GM19099 (cell line): ENCODE measurements at regions not wholly inside any gene's neighbourhood (a gene's known extent, or its start where the extent isn't known, plus 50 kb on each side); places are given as distances from the start of the nearest gene placed in this dataset.
A peak's percentile ranks its signal among the peaks of the same experiment; 100 is the strongest.

ENCODE experiments used
- POLR2A ChIP-seq: IDR thresholded peaks from 3 replicates; pipeline ENCODE4 v1.6.1; 2011; ENCODE audit warnings: low read depth; ENCODE audit not compliant: insufficient read length; ENCODE audit errors: extremely low read depth

DNA sequence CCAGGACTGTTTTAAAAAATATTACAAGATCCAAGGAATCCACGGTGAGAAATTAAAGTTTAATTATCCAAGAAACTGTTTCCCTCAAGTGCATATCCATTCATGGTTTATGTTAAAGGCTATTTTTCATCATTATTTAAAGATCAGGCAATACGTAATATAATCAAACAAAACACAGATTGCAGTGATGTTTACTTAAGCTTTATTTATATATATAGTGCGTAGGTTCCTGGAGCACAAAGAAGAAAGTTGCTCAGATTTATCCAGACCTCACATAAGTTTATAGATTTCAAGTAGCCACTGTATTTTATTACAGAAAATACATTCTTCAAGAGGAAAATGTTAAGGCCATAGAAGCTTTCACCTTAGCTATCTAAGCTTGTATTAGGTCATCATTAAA lies 210.0 kb upstream of the KLF14 start:
- no peak for TF ChIP-seq POLR2A

DNA sequence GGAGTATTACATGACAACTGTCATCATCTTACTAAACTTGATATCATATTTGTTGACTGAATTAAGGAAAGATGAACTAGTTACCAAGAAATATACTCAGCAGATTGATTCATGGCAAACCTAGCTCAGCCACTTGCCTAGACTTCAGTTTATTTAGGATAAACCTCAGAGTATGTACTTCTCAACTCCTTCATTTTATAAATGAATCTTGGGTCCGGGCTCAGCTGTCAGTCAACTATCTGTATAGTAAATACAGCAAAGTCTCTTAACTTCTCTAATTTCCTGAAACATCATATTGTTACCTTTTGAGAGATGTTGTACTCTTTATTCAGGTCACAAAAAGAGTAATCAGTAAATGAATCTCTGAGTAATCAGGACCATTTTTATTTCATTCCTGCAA lies 211.0 kb upstream of the KLF14 start:
- no peak for TF ChIP-seq POLR2A

DNA sequence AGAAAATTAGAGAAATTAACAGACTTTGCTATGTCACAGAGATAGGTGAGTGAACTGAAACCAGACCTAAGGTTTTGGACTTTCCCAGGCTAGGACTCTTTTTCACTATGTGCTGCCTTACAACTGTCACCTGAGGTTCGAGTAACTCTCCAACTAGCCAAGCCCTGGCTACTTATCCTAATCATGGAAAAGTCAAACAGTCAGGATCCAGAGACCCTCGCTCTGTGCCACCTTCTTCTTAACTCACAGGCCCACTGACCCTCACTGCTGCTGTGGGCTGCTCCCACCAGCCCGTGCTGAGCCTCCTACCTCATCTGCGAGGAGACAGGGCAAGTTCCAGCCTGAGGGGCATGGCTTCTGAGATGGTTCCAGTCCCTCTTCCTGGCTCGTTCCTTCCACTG lies 211.4 kb upstream of the KLF14 start:
- no peak for TF ChIP-seq POLR2A

DNA sequence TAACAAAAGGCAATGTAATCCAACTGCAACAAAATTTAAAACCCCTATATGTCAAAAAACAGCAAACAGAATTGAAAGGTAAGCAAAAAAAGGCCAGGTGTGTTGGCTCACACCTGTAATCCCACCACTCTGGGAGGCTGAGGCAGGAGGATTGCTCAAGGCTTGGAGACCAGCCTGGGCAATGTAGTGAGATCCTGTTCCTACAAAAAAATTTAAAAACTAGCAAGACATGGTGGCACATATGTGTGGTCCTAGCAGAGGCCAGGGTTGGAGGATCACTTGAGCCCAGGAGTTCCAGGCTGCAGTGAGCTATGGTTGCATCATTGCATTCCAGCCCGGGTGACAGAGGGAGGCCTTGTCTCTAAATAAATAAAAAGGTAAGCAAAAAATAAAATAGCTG lies 212.1 kb upstream of the KLF14 start:
- no peak for TF ChIP-seq POLR2A

DNA sequence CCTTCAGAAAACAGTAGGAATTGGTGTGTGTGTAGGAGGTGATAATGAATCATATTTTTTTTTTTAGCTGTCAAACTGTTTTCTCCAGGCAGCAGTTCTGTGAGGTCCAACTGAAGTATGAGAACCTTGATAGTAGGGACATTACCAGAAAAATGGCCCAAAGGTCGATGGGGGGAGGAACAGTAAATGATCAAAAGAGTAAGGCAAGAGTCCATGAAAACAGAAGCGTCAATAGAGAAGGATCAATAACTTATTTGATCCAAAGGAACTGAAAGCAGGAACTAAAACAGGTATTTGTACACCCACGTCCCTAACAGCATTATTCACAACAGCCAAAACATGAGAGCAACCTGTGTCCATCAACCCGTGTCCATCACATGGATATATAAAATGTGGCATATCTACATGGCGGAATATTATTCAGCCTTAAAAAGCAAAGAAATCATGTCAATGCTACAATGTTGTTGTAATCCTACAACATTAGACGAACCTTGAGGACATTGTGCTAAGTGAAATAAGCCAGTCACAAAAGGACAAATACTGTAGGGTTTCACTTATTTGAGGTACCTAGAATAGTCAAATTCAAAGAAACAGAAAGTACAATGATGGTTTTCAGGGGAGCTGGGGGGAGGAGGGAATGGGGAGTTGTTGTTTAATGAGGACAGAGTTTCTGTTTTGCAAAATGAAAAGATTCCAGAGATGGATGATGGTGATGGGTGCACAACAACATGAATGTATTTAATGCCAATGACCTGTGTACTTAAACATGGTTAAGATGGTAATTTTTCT lies 214.0 kb upstream of the KLF14 start:
- TF ChIP-seq POLR2A: no peak

DNA sequence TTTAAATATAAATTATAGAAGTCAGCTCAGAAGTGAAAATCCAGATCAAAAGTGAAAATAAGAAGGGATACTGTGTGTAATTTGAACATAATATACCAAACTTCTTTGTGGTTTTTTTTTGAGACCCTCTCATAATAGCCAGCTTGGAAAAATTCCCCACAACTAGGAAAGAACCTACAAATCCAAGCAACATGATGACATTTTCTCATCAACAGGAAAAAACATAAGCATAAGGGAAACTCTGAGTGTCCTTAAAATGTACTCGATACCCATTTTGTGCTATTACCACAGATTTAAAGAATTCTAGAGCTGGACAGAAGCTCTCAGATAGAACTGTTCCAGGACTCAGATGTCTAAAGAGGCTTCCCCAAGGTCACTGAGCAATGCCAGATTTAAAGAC lies 214.8 kb upstream of the KLF14 start:
- TF ChIP-seq POLR2A: no peak

DNA sequence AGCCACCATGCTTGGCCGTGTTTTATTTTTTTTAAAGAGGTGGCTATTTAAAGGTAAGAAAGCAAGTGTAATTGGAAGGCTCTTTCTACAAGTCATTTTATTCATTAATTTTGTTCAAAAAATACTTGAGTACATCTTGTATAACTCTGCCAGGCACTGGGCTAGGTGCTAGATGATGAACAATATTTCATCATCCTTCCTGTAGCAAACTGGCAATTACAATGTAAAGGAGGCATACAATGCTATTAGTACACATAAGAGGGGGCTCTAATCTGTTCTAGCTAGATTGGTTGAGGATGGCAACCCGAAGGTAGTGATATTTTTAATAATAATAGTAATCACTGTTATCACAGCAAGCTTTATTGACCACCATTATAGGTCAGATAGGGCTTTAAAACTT lies 215.5 kb upstream of the KLF14 start:
- no peak for TF ChIP-seq POLR2A

DNA sequence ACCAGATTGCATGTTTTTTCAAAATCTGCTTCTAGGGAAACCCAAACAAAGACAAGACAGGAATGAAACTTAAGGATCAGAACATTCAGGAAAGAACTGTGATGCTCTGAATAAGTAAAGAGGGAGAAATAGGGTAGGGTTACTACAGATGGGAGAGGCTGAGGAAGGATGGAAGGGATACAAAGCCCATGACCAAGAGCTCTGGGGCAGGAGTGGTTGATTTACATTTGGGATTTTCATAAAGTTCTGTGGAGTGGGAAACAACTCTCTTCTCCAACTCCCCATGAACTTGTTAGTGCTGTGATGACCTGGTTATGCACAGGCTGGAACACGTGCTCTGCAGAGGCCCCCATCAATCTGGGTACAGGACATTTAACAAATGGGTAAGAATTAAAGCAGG lies 216.0 kb upstream of the KLF14 start:
- no peak for TF ChIP-seq POLR2A

DNA sequence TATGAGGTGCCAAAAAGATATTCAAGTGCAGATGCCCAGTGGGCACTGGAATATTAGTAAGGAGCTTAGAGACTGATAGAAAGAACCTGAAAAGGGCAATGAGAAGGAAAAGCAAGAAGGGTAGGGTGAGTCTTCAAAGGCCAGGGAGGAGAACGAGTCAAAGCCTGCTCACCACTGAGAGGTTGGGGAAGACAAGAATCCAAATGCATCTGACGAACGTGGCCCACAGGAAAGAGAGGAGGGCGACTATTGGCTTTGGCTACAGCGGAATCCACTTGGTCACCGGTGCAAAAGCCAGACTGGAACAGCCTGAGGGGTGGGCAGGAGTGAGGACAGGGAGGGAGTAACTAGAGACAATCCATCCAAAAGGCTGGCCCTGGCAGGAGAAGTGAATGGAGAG lies 216.7 kb upstream of the KLF14 start:
- peak; percentile 34 for TF ChIP-seq POLR2A

DNA sequence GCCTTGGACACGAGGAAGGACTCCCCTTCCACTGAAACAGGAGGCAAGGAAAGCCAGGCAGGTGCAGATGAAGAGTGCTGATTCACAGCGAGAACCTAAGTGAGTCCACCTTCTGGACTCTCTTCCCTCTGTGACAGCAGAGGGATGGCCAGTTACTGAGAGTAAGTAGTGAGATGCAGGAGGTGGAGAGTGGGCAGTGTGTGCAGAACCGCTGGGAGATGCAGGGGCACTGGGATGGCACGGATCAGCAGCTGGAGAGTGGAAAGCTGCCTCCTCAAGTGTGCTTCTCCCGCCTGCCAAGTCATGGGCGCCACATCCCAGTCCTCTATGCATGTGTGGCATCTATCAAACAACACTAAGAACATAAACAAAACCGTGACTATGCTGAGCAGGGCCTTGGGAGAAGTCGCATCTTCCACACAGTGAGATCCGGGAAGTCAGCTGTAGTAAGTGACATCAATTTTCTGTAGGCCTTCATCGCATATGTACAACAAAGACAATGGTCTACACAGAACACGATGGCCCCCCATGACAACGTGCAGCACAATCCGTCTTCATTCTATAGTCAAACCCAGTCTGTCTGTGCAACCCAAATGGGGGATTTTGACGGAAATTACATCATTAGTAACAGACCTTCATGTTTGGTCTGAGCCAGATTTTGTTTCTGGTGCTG lies 217.4 kb upstream of the KLF14 start:
- peak; percentile 10 for TF ChIP-seq POLR2A

DNA sequence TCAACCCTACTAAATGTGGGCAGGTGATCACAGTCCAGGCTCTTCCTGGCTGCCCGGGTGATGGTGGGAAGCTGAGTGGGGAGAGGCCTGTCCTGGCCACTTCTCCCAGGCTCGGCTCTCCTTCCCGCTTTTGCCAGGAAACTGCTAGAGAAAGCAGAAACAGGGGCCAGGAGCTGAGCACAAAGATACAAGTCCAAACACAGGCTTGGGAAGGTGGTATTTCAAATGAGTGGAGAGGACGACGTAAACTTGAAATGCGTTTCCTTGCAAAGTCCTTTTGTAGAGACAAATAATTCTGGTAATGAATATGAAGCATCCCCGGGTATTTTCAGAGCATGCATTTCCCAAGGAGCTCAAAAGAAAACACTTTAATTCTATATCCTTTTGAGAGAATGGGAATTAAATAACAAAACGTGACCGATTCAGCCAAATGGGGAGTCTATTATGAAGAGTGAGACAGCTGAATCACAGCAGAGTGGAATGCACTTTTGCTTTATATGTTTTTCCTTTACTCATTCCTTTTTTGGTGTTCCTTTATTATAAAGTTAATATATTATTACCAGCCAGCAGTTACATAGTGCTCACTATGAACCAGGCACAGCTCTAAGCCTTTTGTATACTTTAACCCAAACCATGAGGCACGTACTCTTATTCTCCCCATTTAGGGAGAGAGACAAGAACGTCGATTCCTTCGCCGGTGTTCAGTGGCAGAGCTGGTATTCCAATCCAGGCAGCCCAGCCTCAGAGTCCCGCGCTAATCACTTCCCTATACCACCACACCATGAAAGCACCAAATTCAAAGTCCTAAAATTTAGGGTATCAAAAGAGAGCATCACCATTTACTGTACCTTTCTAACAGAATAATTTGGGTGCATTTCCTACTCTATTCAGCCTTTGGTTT lies 218.2 kb upstream of the KLF14 start:
- no peak for TF ChIP-seq POLR2A

DNA sequence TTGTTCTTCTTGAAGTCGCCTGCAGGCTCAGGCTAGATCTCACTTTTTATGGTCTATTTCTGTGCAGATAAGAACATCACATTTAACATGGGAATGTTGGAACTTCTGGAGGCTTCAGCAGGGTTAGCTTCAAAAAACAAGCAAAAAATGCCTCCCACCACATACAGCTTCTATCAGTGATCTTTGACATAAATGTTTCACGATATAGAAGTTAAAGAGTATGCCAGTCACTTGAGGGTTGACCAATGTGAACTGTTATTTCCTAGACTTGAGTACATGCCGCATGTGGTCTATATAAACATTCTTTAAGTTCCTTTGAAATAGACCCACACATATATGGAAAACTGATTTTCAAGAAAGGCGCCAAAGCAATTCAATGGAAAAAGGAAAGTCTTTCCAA lies 219.2 kb upstream of the KLF14 start:
- no peak for TF ChIP-seq POLR2A

DNA sequence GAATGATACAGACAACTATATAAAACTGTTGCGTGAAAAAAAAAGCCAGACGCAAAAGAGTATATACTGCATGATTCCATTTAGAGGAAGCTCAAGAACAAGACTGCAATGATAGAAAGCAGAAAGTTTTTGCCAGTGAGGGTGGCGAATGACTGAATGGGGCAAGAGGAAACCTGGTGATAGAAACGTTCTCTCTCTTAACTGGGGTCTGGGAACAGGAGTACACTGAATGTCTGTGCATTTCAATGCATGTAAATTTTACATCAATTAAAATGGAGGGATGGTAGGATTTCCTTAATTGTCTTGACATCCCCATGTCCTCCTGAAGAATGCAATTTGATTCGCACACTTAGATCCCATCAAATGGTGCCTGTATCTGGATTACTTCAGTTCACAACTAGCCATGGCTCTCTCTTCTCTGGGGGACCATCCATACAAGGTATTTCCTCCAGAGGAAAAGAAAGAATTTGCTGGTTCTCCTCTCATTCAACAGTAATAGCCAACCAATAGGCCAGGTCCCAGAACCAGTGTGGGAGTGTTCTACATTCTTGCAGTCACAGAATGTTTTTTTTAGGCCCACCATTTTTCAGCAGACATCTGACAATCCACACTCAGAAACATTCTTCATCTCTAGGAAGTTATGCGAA lies 221.0 kb upstream of the KLF14 start:
- TF ChIP-seq POLR2A: peak; percentile 11

DNA sequence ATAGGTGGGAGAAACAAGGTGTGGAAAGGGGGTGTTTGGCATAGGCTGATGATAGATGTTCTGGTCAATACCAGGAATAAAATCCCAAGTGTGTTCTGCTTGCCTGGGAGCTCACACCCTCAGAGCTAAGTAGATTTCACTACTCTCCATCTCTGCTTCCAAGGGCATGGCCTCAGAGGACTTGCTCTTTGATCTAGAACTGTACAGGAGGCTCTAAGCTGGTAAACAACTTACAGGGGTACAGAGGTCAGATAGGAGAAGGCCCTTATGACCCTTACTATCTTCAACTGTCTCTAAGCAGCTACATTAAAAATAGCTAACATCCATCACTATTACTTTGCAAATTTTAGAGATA lies 221.5 kb upstream of the KLF14 start:
- no peak for TF ChIP-seq POLR2A
